HEK293T (cell line): ENCODE measurements at regions not wholly inside any gene's neighbourhood (a gene's known extent, or its start where the extent isn't known, plus 50 kb on each side); places are given as distances from the start of the nearest gene placed in this dataset.

Source experiments
- ARNT ChIP-seq: fragments of 450-650 bp; IDR thresholded peaks from 2 replicates; pipeline ENCODE4 v1.6.1; 2017; ENCODE audit warnings: mild to moderate bottlenecking
- BHLHE40 ChIP-seq: fragments of 450-650 bp; IDR thresholded peaks from 2 replicates; pipeline ENCODE4 v1.6.1; 2016; ENCODE audit warnings: mild to moderate bottlenecking, moderate library complexity, borderline replicate concordance
- ELF4 ChIP-seq: fragments of 450-650 bp; IDR thresholded peaks from 2 replicates; pipeline ENCODE4 v1.6.1; 2017; ENCODE audit warnings: antibody characterized with exemption
- FOXA1 ChIP-seq: fragments of 450-650 bp; IDR thresholded peaks from 2 replicates; pipeline ENCODE4 v1.6.1; 2016; ENCODE audit warnings: mild to moderate bottlenecking
- FOXK2 ChIP-seq: fragments of 450-650 bp; IDR thresholded peaks from 2 replicates; pipeline ENCODE4 v1.6.1; 2016; ENCODE audit warnings: mild to moderate bottlenecking
- FOXM1 ChIP-seq: fragments of 450-650 bp; IDR thresholded peaks from 2 replicates; pipeline ENCODE4 v1.6.1; 2017; ENCODE audit warnings: mild to moderate bottlenecking, borderline replicate concordance
- L3MBTL2 ChIP-seq: fragments of 450-650 bp; conservative IDR thresholded peaks from 2 replicates; pipeline ENCODE4 v1.6.1; 2016; ENCODE audit warnings: mild to moderate bottlenecking
- LEF1 ChIP-seq: fragments of 450-650 bp; IDR thresholded peaks from 2 replicates; pipeline ENCODE4 v1.6.1; 2017; ENCODE audit warnings: mild to moderate bottlenecking, borderline replicate concordance
- NFRKB ChIP-seq: fragments of 450-650 bp; IDR thresholded peaks from 2 replicates; pipeline ENCODE4 v1.6.1; 2016; ENCODE audit warnings: mild to moderate bottlenecking, moderate library complexity
- SP1 ChIP-seq: fragments of 450-650 bp; IDR thresholded peaks from 2 replicates; pipeline ENCODE4 v1.6.1; 2017
- SUZ12 ChIP-seq: fragments of 450-650 bp; IDR thresholded peaks from 2 replicates; pipeline ENCODE4 v1.6.1; 2016; ENCODE audit warnings: mild to moderate bottlenecking
- TARDBP ChIP-seq: fragments of 450-650 bp; IDR thresholded peaks from 2 replicates; pipeline ENCODE4 v1.6.1; 2016
- ZNF384 ChIP-seq: fragments of 450-650 bp; IDR thresholded peaks from 2 replicates; pipeline ENCODE4 v1.6.1; 2016
- TF ChIP-seq, protein P1 (sequence below): fragments of 450-650 bp; IDR thresholded peaks from 2 replicates; pipeline ENCODE4 v1.6.1; 2016

- TF ChIP-seq SP1 = no peak
- TF ChIP-seq FOXM1 = no peak
- TF ChIP-seq ARNT = no peak
- no peak for TF ChIP-seq TARDBP
- TF ChIP-seq ZNF384 = no peak
- no peak for TF ChIP-seq SUZ12
- no peak for TF ChIP-seq L3MBTL2
- TF ChIP-seq, protein P1, sequence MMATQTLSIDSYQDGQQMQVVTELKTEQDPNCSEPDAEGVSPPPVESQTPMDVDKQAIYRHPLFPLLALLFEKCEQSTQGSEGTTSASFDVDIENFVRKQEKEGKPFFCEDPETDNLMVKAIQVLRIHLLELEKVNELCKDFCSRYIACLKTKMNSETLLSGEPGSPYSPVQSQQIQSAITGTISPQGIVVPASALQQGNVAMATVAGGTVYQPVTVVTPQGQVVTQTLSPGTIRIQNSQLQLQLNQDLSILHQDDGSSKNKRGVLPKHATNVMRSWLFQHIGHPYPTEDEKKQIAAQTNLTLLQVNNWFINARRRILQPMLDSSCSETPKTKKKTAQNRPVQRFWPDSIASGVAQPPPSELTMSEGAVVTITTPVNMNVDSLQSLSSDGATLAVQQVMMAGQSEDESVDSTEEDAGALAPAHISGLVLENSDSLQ = no peak
- TF ChIP-seq BHLHE40 = no peak
- TF ChIP-seq FOXA1 = no peak
- no peak for TF ChIP-seq FOXK2
- no peak for TF ChIP-seq LEF1
- no peak for TF ChIP-seq NFRKB
- no peak for TF ChIP-seq ELF4
Observed at GRCh38 chr7:25861601-25862260, 290.3 kb upstream of the NFE2L3 start.
